Endodermal cell (in vitro differentiated cells): ENCODE measurements at regions not wholly inside any gene's neighbourhood (a gene's known extent, or its start where the extent isn't known, plus 50 kb on each side); places are given as distances from the start of the nearest gene placed in this dataset.
A peak's percentile ranks its signal among the peaks of the same experiment; 100 is the strongest.

ENCODE experiments used
- DNase-seq: peaks from one replicate; pipeline ENCODE4 v3.0.0-alpha.2; 2017
- H3K27ac ChIP-seq: 2 replicates; pipeline ENCODE4 v1.5.1; 2013; ENCODE audit warnings: mild to moderate bottlenecking, low read depth, low read length, moderate library complexity
- H3K27me3 ChIP-seq: 2 replicates; pipeline ENCODE4 v1.6.1; 2013; ENCODE audit warnings: mild to moderate bottlenecking, low read length, moderate library complexity; ENCODE audit not compliant: insufficient read depth, control insufficient read depth, poor library complexity, severe bottlenecking
- H3K36me3 ChIP-seq: 2 replicates; pipeline ENCODE4 v1.7.0; 2013; ENCODE audit warnings: mild to moderate bottlenecking, low read length, moderate library complexity; ENCODE audit not compliant: control insufficient read depth, insufficient read depth
- H3K4me1 ChIP-seq: one replicate; pipeline ENCODE4 v1.7.0; 2013; ENCODE audit warnings: low read length; ENCODE audit not compliant: control insufficient read depth, insufficient read depth
- H3K4me3 ChIP-seq: 2 replicates; pipeline ENCODE4 v1.5.1; 2013; ENCODE audit warnings: mild to moderate bottlenecking, low read length, moderate library complexity
- H3K9ac ChIP-seq: 2 replicates; pipeline ENCODE4 v1.6.1; 2013; ENCODE audit warnings: mild to moderate bottlenecking, low read length, moderate library complexity; ENCODE audit not compliant: poor library complexity, severe bottlenecking; ENCODE audit errors: extremely low read depth
- H3K9me3 ChIP-seq: 2 replicates; pipeline ENCODE4 v1.6.1; 2013; ENCODE audit warnings: mild to moderate bottlenecking, low read length, moderate library complexity; ENCODE audit not compliant: control insufficient read depth
- H3K27ac Mint-ChIP-seq: 2 replicates; pipeline ENCODE4 v1.8.0; 2020; ENCODE audit warnings: mixed read lengths
- H3K27me3 Mint-ChIP-seq: 2 replicates; pipeline ENCODE4 v1.8.0; 2021; ENCODE audit warnings: mild to moderate bottlenecking, mixed read lengths; ENCODE audit not compliant: insufficient read depth
- H3K36me3 Mint-ChIP-seq: 2 replicates; pipeline ENCODE4 v1.8.0; 2020; ENCODE audit warnings: low read depth, mixed read lengths
- H3K4me1 Mint-ChIP-seq: 2 replicates; pipeline ENCODE4 v1.8.0; 2020; ENCODE audit warnings: mixed read lengths
- H3K4me3 Mint-ChIP-seq: 2 replicates; pipeline ENCODE4 v1.8.0; 2020; ENCODE audit warnings: mild to moderate bottlenecking, moderate library complexity, mixed read lengths
- H3K9me3 Mint-ChIP-seq: 2 replicates; pipeline ENCODE4 v1.8.0; 2020; ENCODE audit warnings: mild to moderate bottlenecking, mixed read lengths
- CTCF ChIP-seq: fragments of 200-600 bp; sonication (generic); conservative IDR thresholded peaks from 2 replicates; pipeline ENCODE4 v1.5.0; 2021; ENCODE audit warnings: antibody characterized with exemption, mild to moderate bottlenecking
- whole genome bisulfite sequencing, 2 experiments: methylation state at CpG; one replicate each; pipeline versions ENCODE4 v1.1.5 to v1.1.7; 2013; ENCODE audit warnings: missing lambda C conversion rate in 2 of 2, mixed read lengths in 1 of 2; ENCODE audit not compliant: insufficient coverage in 1 of 2, insufficient read length in 1 of 2; 5-methylcytosine and 5-hydroxymethylcytosine counted together

DNA sequence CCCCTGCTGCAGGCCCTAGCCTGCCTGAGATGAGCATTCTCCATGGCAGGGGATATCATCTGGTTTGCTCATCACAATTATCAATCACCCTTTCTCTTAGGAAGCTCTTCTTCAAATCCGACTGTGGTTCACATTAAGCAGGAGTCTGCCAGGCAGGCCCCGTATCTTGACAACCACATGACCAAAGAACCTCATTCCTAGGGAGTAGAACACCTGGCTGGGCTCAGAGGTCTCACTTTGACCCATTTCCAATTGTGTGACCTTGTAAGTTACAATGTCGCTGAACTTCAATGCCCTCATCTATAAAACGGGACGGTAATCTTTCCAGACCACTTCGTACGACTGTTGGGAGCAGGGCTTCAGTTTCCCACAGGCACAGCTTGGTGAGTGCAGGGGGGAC, 156.4 kb upstream of the PCBD1 start:
- Histone ChIP-seq H3K36me3 (no peaks in the 10 kb centered on the region), H3K4me1 (no peaks in the 10 kb centered on the region), H3K9me3 (no peaks in the 10 kb centered on the region), H3K9ac (no peak overlapping the region), H3K4me3 (no peak overlapping the region), H3K27ac (peak overlapping the region; percentile 4), H3K27me3 (no peaks in the 10 kb centered on the region)
- Mint-ChIP-seq H3K4me3 (no peak overlapping the region), H3K27ac (no peak overlapping the region), H3K36me3 (no peaks in the 10 kb centered on the region), H3K9me3 (no peaks in the 10 kb centered on the region), H3K27me3 (no peaks in the 10 kb centered on the region), H3K4me1 (peaks cover 22% of the 10 kb centered on the region)
- TF ChIP-seq CTCF, result no peak
- no peak for DNase-seq
- 91 to 94% methylated on average over 7 of the region's 7 CpGs for WGBS, 2 experiments

- Mint-ChIP-seq H3K27me3 (no peaks in the 10 kb centered on the region), H3K27ac (no peak overlapping the region), H3K36me3 (no peaks in the 10 kb centered on the region), H3K4me3 (no peak overlapping the region), H3K9me3 (no peaks in the 10 kb centered on the region), H3K4me1 (peaks cover 18% of the 10 kb centered on the region)
- Histone ChIP-seq H3K4me1 (no peaks in the 10 kb centered on the region), H3K27me3 (no peaks in the 10 kb centered on the region), H3K36me3 (no peaks in the 10 kb centered on the region), H3K27ac (peak overlapping the region; percentile 4), H3K4me3 (no peak overlapping the region), H3K9me3 (no peaks in the 10 kb centered on the region), H3K9ac (no peak overlapping the region)
- no peak for DNase-seq
- TF ChIP-seq CTCF, result no peak
- WGBS, 2 experiments, result 71 to 90% methylated on average over 6 to 10 of the region's 10 CpGs
Measured at GRCh38 chr10:71045204-71045809, 156.9 kb upstream of the PCBD1 start.

DNA sequence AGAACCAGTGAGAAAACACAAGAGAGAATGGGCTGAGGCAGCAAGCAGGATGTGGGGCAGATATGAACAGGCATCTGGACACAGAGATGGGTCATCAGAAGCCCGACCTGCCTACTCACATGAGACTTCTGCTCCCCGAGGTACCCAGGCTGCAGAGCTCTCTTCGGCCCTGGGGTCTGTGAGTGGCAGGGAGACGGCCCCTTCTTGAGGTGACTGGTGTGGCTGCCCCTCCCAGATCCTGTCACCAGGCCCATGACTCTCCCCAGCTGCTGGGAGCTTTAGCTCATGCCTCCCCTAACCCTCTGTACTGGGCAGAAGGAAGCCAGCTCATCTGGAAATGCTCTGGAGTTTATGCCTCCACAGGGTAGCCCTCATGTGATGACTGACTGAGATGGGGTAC, 157.6 kb upstream of the PCBD1 start:
- Histone ChIP-seq H3K36me3 (no peaks in the 10 kb centered on the region), H3K27ac (no peak overlapping the region), H3K9ac (no peak overlapping the region), H3K4me1 (no peaks in the 10 kb centered on the region), H3K27me3 (no peaks in the 10 kb centered on the region), H3K9me3 (no peaks in the 10 kb centered on the region), H3K4me3 (no peak overlapping the region)
- Mint-ChIP-seq H3K9me3 (no peaks in the 10 kb centered on the region), H3K4me3 (no peak overlapping the region), H3K27me3 (no peaks in the 10 kb centered on the region), H3K4me1 (peaks cover 18% of the 10 kb centered on the region), H3K27ac (no peak overlapping the region), H3K36me3 (no peaks in the 10 kb centered on the region)
- DNase-seq, result no peak
- TF ChIP-seq CTCF, result no peak
- WGBS, 2 experiments, result 79 to 85% methylated on average over 4 of the region's 4 CpGs
